ENCODE measurements at regions not wholly inside any gene's neighbourhood (a gene's known extent, or its start where the extent isn't known, plus 50 kb on each side); places are given as distances from the start of the nearest gene placed in this dataset.

GRCh38 chr14:21724090-21724973, 50.7 kb upstream of the OR4E1 start:
- no peak overlapping the region for H3K4me3 ChIP-seq (ENCODE audit: low read depth, low read length)
- TF ChIP-seq, protein P1, sequence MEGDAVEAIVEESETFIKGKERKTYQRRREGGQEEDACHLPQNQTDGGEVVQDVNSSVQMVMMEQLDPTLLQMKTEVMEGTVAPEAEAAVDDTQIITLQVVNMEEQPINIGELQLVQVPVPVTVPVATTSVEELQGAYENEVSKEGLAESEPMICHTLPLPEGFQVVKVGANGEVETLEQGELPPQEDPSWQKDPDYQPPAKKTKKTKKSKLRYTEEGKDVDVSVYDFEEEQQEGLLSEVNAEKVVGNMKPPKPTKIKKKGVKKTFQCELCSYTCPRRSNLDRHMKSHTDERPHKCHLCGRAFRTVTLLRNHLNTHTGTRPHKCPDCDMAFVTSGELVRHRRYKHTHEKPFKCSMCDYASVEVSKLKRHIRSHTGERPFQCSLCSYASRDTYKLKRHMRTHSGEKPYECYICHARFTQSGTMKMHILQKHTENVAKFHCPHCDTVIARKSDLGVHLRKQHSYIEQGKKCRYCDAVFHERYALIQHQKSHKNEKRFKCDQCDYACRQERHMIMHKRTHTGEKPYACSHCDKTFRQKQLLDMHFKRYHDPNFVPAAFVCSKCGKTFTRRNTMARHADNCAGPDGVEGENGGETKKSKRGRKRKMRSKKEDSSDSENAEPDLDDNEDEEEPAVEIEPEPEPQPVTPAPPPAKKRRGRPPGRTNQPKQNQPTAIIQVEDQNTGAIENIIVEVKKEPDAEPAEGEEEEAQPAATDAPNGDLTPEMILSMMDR (IDR thresholded peaks at IDR 0.05; ENCODE audit: low read depth, low read length, missing control alignments) = no peak
- DNase-seq (ENCODE audit: low read depth) = no peak

- TF ChIP-seq, protein P1 (IDR thresholded peaks at IDR 0.05; ENCODE audit: low read depth, low read length, missing control alignments) = peak; percentile 68
- DNase-seq (ENCODE audit: low read depth) = no peak
- no peak overlapping the region for H3K4me3 ChIP-seq (ENCODE audit: low read depth, low read length)
Measured at GRCh38 chr14:21723431-21724045, 49.9 kb upstream of the OR4E1 start.

Measured in GM12864 (cell line).